HL-60 (cell line): ENCODE measurements at regions not wholly inside any gene's neighbourhood (a gene's known extent, or its start where the extent isn't known, plus 50 kb on each side); places are given as distances from the start of the nearest gene placed in this dataset.

Source experiments
- DNase-seq, 2 experiments: peaks; one replicate each; pipeline ENCODE4 v3.0.0-alpha.2; 2010 to 2020; ENCODE audit warnings: low read depth in 1 of 2, low spot score in 1 of 2
- H3K27ac ChIP-seq: fragments of 250-450 bp; sonication (Bioruptor Pico); replicated peaks from 2 replicates; pipeline ENCODE4 v1.5.1; 2020; ENCODE audit warnings: mild to moderate bottlenecking, moderate library complexity
- H3K27me3 ChIP-seq: fragments of 250-450 bp; sonication (Bioruptor Pico); 2 replicates; pipeline ENCODE4 v1.5.1; 2021; ENCODE audit warnings: mild to moderate bottlenecking, moderate library complexity; ENCODE audit not compliant: insufficient read depth, poor library complexity, severe bottlenecking
- H3K4me3 ChIP-seq: replicated peaks from 2 replicates; pipeline ENCODE4 v1.5.1; 2011; ENCODE audit warnings: mild to moderate bottlenecking, control low read depth, low read length; ENCODE audit not compliant: insufficient read depth
- GABPA ChIP-seq: IDR thresholded peaks from 2 replicates; pipeline ENCODE4 v1.6.1; 2012; ENCODE audit warnings: low read depth
- POLR2AphosphoS5 ChIP-seq: IDR thresholded peaks from 2 replicates; pipeline ENCODE4 v1.6.1; 2012; ENCODE audit warnings: low read depth
- REST ChIP-seq: IDR thresholded peaks from 2 replicates; pipeline ENCODE4 v1.6.1; 2012; ENCODE audit warnings: low read depth; ENCODE audit not compliant: insufficient replicate concordance
- SPI1 ChIP-seq: IDR thresholded peaks from 2 replicates; pipeline ENCODE4 v1.6.1; 2012; ENCODE audit warnings: low read depth, mild to moderate bottlenecking, borderline replicate concordance
- TF ChIP-seq, protein P1 (sequence below): IDR thresholded peaks from one replicate; pipeline ENCODE4 v1.5.1; 2011; ENCODE audit warnings: low read length, control low read depth, inconsistent platforms; ENCODE audit not compliant: insufficient read depth

DNA sequence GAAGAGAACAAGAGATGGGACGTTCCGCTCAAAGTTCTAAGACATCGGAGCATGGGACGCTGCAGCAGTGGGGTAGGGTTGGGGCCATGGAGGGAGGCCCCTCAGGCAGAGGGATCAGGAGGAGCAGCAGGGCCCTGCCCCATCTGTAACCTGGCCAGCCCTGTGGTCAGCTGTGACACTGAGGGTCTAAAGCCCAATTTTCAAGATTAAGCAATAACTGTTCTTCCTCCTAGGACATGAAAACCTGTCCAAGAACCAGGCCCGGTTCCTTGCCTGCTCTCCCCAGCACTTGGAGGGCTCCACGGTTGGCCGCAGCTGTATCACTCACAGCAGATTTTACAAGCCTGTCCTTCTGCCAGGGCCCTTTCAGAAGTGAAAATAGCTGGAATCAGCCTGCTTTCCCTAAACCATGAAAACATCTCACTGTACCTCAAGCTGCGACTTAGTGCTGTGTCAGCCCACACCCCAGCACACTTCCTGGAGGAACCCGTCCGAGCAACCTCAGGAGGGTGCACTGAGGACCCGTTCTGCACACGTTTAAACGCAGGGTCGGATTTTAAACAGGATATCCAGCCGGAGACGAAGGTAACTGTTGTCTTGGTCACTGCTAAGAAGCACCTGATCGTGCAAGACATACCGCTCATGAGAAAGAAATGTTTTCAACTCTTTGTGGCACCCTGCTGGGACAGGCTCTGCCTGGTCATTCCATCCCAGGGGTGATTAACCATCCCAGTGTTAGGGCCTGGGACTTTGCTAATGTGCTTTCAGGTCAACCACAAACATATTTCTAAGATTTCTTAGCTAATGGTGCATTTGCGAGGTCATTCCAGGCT is 201.9 kb upstream of the DIO3 start:
- no peak for DNase-seq
- H3K27ac ChIP-seq = no peak overlapping the region
- H3K4me3 ChIP-seq = no peak overlapping the region
- H3K27me3 ChIP-seq = peaks cover 7% of the 10 kb centered on the region
- no peak for TF ChIP-seq SPI1
- TF ChIP-seq REST = no peak
- no peak for TF ChIP-seq POLR2AphosphoS5
- TF ChIP-seq GABPA = no peak

DNA sequence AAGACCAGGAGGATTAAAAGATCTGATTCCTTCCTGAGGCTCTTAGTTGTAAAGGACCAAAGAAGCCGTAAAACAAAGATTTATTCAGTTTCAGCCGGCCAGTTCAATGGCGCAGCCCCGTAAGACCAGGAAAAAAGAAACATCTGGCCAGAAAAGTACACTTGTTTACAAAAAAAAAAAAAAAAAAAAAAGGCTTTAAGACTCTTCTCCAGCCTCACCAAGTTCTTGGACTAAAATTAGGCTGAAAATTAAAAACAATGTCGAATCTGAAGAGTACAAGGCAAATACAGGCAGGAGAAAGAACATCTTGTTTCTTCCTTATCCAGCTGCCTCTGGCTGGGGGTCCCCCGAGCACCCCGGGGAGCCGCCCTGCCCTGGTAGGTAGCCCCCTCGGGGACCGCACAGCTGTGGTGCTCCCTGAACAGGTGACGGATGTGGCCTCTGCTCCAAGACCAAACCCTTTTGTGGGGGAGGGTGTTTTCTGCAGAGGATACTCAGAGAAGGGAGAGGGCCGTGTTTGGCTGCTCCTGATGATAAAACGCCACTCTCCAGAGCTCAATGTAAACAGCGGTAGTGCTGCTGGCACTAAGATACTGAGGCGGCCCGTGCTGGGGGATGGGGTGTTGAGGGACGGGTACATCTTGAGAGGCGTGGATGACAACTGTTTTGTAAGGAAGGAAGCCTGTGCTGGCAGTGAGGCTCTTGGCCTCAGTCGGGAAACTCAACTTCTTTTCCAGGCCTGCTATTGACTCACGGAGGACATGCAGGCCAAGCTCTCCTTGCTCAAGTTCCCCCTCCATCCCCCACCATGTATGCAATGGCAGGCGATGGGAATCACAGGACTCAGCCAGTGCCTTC is 201.0 kb upstream of the DIO3 start:
- peaks cover 7% of the 10 kb centered on the region for H3K27me3 ChIP-seq
- DNase-seq = no peak
- no peak overlapping the region for H3K27ac ChIP-seq
- no peak overlapping the region for H3K4me3 ChIP-seq
- no peak for TF ChIP-seq POLR2AphosphoS5
- TF ChIP-seq GABPA = no peak
- no peak for TF ChIP-seq REST
- no peak for TF ChIP-seq SPI1
- TF ChIP-seq, protein P1, sequence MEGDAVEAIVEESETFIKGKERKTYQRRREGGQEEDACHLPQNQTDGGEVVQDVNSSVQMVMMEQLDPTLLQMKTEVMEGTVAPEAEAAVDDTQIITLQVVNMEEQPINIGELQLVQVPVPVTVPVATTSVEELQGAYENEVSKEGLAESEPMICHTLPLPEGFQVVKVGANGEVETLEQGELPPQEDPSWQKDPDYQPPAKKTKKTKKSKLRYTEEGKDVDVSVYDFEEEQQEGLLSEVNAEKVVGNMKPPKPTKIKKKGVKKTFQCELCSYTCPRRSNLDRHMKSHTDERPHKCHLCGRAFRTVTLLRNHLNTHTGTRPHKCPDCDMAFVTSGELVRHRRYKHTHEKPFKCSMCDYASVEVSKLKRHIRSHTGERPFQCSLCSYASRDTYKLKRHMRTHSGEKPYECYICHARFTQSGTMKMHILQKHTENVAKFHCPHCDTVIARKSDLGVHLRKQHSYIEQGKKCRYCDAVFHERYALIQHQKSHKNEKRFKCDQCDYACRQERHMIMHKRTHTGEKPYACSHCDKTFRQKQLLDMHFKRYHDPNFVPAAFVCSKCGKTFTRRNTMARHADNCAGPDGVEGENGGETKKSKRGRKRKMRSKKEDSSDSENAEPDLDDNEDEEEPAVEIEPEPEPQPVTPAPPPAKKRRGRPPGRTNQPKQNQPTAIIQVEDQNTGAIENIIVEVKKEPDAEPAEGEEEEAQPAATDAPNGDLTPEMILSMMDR = no peak

DNA sequence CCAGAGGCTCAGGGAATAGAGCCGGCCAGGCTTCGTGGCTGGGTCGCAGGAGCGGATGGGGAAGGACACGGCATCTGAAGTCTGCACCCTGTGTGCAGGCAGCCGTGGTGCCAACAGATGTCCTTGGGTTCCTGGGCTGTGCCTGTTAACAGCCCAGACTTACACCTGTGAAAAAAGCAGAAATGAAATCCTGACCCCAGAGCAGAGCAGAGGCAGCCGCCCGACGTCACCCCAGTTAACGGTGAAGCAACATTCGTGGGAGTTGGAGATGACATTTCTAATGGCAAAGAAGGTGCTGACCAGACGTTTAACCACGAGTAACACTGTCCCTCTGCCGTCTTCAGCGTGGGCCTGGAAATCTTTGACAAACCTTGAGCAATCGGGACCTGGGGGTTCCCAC is 200.3 kb upstream of the DIO3 start:
- H3K4me3 ChIP-seq = no peak overlapping the region
- peaks cover 7% of the 10 kb centered on the region for H3K27me3 ChIP-seq
- H3K27ac ChIP-seq = no peak overlapping the region
- TF ChIP-seq, protein P1 = no peak
- TF ChIP-seq POLR2AphosphoS5 = no peak
- no peak for TF ChIP-seq REST
- TF ChIP-seq GABPA = no peak
- TF ChIP-seq SPI1 = peak; percentile 40; the same call in 1 of the 2 replicates
- DNase-seq = peak; percentile 5 to 6
